Panc1 (cell line): ENCODE measurements at regions not wholly inside any gene's neighbourhood (a gene's known extent, or its start where the extent isn't known, plus 50 kb on each side); places are given as distances from the start of the nearest gene placed in this dataset.

ENCODE experiments used
- POLR2AphosphoS5 ChIP-seq: IDR thresholded peaks from 2 replicates; pipeline ENCODE4 v1.6.1; 2012; ENCODE audit warnings: mild to moderate bottlenecking, low read depth, low read length, moderate library complexity
- TF ChIP-seq, protein P1 (sequence below): fragments of 450-650 bp; IDR thresholded peaks from 2 replicates; pipeline ENCODE4 v1.5.1; 2017; ENCODE audit warnings: mild to moderate bottlenecking

- TF ChIP-seq, protein P1, sequence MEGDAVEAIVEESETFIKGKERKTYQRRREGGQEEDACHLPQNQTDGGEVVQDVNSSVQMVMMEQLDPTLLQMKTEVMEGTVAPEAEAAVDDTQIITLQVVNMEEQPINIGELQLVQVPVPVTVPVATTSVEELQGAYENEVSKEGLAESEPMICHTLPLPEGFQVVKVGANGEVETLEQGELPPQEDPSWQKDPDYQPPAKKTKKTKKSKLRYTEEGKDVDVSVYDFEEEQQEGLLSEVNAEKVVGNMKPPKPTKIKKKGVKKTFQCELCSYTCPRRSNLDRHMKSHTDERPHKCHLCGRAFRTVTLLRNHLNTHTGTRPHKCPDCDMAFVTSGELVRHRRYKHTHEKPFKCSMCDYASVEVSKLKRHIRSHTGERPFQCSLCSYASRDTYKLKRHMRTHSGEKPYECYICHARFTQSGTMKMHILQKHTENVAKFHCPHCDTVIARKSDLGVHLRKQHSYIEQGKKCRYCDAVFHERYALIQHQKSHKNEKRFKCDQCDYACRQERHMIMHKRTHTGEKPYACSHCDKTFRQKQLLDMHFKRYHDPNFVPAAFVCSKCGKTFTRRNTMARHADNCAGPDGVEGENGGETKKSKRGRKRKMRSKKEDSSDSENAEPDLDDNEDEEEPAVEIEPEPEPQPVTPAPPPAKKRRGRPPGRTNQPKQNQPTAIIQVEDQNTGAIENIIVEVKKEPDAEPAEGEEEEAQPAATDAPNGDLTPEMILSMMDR = no peak
- TF ChIP-seq POLR2AphosphoS5 = no peak
Measured at GRCh38 chr3:13258986-13259514, 161.1 kb downstream of the NUP210 start.
